Right atrium auricular region (tissue), 2 donors: ENCODE measurements at regions not wholly inside any gene's neighbourhood (a gene's known extent, or its start where the extent isn't known, plus 50 kb on each side); places are given as distances from the start of the nearest gene placed in this dataset.

ENCODE experiments used
- DNase-seq: peaks from one replicate; pipeline ENCODE4 v3.0.0-alpha.2; 2019; ENCODE audit warnings: low spot score
- H3K27ac ChIP-seq, 2 donors: fragments of 200-600 bp; sonication (generic); 1 replicate in 1 of 2; 2 replicates in 1 of 2; pipeline ENCODE4 v1.5.1; 2016 to 2019
- H3K27me3 ChIP-seq, 2 donors: fragments of 200-600 bp; sonication (generic); one replicate each; pipeline versions ENCODE4 v1.5.1 to v1.6.0; 2017 to 2019
- H3K36me3 ChIP-seq: fragments of 200-600 bp; sonication (generic); one replicate; pipeline ENCODE4 v1.5.1; 2016
- H3K4me1 ChIP-seq, 2 donors: fragments of 200-600 bp; sonication (generic); one replicate each; pipeline versions ENCODE4 v1.5.1 to v1.6.0; 2017 to 2019
- H3K4me3 ChIP-seq, 2 donors: fragments of 200-600 bp; sonication (generic); 1 replicate in 1 of 2; 2 replicates in 1 of 2; pipeline ENCODE4 v1.5.1; 2017 to 2019; ENCODE audit warnings: mild to moderate bottlenecking in 1 of 2, moderate library complexity in 1 of 2
- H3K9me3 ChIP-seq, 2 donors: fragments of 200-600 bp; sonication (generic); one replicate each; pipeline ENCODE4 v1.5.1; 2019
- CTCF ChIP-seq, 2 donors: fragments of 200-600 bp; sonication (generic); IDR thresholded peaks; one replicate each; pipeline ENCODE4 v1.5.1; 2019; ENCODE audit warnings: antibody characterized with exemption in 2 of 2

DNA sequence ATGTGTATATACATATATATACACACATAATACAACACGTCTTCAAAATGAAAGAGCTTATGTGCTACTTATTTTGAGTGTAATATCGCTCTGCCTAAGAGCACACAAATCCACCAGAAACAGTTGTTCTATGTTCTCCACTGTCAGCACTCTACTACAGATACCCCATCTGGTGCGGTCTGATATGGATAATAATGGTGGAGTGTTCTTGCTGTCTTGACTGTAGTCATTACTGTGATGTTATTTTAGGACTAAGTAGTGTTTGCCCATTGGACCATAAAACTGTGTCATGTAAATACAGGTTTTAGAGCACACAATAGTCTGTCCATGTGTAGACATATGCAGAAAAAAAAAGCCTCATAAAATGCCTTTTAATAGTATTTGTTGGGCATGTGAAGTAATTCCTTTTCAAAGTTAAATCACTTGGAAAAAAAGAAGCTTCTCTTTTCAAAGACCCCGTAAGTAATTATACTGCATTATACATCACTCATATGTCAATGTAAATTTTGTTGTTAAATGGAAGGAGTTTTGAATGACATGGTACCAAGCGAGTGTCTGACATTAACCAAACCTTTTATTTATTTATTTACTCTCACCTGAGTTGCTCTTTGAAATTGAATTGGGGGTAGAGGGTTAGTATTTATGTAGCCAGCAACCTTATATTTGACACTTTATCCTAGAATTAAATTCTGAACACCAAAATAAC is 1249.2 kb upstream of the ZEB2 start:
- no peaks in the 10 kb centered on the region for H3K36me3 ChIP-seq
- H3K27ac ChIP-seq = no peak overlapping the region
- no peak for DNase-seq
- no peaks in the 10 kb centered on the region for H3K4me1 ChIP-seq
- no peak for TF ChIP-seq CTCF (IDR thresholded peaks at IDR 0.05)
- no peaks in the 10 kb centered on the region for H3K9me3 ChIP-seq
- H3K4me3 ChIP-seq = no peak overlapping the region
- no peaks in the 10 kb centered on the region for H3K27me3 ChIP-seq

DNA sequence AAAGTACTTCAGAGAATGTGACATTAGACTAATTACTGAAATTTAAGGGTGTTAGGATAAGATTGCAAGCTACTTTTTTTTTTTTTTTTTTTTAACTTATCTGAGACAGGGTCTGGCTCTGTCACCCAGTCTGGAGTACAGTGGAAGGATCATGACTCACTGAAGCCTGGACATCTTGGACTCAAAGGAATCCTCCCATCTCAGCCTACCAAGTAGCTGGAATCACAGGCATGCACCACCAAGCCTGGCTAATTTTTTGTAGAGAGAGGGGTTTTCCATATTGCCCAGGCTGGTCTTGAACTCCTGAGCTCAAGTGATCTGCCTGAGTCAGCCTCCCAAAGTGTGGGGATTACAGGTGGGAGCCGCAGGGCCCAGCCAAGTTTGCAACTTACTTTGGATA is 1246.0 kb upstream of the ZEB2 start:
- H3K4me3 ChIP-seq = no peak overlapping the region
- H3K36me3 ChIP-seq = no peaks in the 10 kb centered on the region
- H3K27ac ChIP-seq = no peak overlapping the region
- no peaks in the 10 kb centered on the region for H3K4me1 ChIP-seq
- no peak for TF ChIP-seq CTCF (IDR thresholded peaks at IDR 0.05)
- no peak for DNase-seq
- H3K27me3 ChIP-seq = no peaks in the 10 kb centered on the region
- no peaks in the 10 kb centered on the region for H3K9me3 ChIP-seq

DNA sequence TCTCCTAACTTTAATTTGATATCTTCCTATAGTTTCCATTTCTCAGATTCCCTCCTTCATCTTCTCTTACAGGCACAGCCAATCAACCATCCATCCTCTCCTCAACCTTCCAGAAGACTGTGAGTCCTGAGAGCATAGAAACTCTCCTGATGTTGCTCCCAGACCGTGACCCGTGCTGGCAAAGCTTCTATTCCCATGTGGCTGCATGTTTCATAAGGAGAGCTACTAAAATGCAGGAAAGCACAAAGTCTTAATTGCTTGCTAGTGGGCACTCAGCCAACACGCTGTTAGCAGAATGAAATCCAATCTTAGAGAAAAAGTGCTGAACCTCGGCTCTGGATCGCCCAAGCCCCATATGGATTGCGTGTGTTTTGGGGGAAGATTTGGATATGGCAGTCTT is 1244.7 kb upstream of the ZEB2 start:
- Histone ChIP-seq H3K4me3 (no peak overlapping the region), H3K9me3 (no peaks in the 10 kb centered on the region), H3K27ac (no peak overlapping the region), H3K27me3 (no peaks in the 10 kb centered on the region), H3K4me1 (no peaks in the 10 kb centered on the region), H3K36me3 (no peaks in the 10 kb centered on the region)
- no peak for TF ChIP-seq CTCF (IDR thresholded peaks at IDR 0.05)
- DNase-seq = peak; percentile 63

- Histone ChIP-seq H3K27ac (peak overlapping the region in 1 of 2 donors; percentile 20), H3K27me3 (no peaks in the 10 kb centered on the region), H3K9me3 (no peaks in the 10 kb centered on the region), H3K4me3 (no peak overlapping the region), H3K4me1 (no peaks in the 10 kb centered on the region), H3K36me3 (no peaks in the 10 kb centered on the region)
- DNase-seq = no peak
- TF ChIP-seq CTCF (IDR thresholded peaks at IDR 0.05) = no peak
Measured at GRCh38 chr2:145760781-145761649, 1241.1 kb upstream of the ZEB2 start.

DNA sequence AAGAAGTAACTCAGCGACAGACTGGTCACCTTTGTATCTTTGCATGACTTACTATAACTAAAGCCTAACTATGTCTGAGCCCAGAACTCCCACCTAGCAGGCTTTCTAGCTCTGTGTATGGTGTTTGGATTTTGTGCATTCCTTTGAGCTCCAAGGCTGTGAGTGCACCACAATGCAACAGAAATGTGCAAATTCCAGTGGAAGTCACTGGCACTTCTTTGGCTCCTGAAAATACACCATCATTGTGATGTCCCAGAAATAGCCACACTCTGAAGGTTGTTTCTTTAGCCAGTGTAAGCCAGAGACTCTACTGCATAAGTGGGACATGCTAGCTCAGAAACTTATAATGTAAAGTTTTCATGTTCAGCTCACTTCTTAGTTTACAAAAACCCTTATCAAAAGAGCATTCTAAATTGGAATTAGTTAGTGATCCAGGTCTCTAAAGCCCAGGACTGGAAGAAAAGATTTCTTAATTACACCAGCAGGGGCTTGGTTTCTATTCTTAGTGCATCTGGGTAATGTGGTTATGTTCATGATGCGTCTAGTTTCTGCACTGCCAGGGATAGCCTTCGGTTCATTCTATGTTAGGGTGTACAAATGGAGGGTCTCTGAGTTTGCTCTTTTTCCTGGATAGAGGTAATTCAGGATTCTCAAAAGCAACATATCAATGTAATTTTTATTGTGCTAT is 1239.5 kb upstream of the ZEB2 start:
- Histone ChIP-seq H3K36me3 (no peaks in the 10 kb centered on the region), H3K27me3 (no peaks in the 10 kb centered on the region), H3K4me1 (no peaks in the 10 kb centered on the region), H3K27ac (no peak overlapping the region), H3K4me3 (no peak overlapping the region), H3K9me3 (no peaks in the 10 kb centered on the region)
- no peak for TF ChIP-seq CTCF (IDR thresholded peaks at IDR 0.05)
- DNase-seq = no peak
